GM21723 (cell line): ENCODE measurements at regions not wholly inside any gene's neighbourhood (a gene's known extent, or its start where the extent isn't known, plus 50 kb on each side); places are given as distances from the start of the nearest gene placed in this dataset.
"Not testable (repeated sequence)": the region's sequence is repeated elsewhere in the genome, so short reads cannot be mapped to it uniquely, and the experiment has no call there.

Experiments used
- ATAC-seq: cut with Tn5 transposase; IDR thresholded peaks from one replicate; pipeline ENCODE4 v1.9.1; 2021; ENCODE audit warnings: mild to moderate bottlenecking, moderate library complexity; ENCODE audit not compliant: unreplicated experiment

- ATAC-seq, result no peak
Measured at GRCh38 chr9:90169490-90169889, 473.1 kb downstream of the DIRAS2 start.

GRCh38 chr9:90173935-90174334 lies 468.7 kb downstream of the DIRAS2 start:
- not testable (repeated sequence) for ATAC-seq

GRCh38 chr9:90174346-90174745 lies 468.3 kb downstream of the DIRAS2 start:
- not testable (repeated sequence) for ATAC-seq

GRCh38 chr9:90175257-90175656 lies 467.4 kb downstream of the DIRAS2 start:
- no peak for ATAC-seq

- ATAC-seq, result no peak
Measured at GRCh38 chr9:90175865-90176264, 466.8 kb downstream of the DIRAS2 start.

GRCh38 chr9:90176901-90177300 lies 465.7 kb downstream of the DIRAS2 start:
- no peak for ATAC-seq

GRCh38 chr9:90180381-90180780 lies 462.2 kb downstream of the DIRAS2 start:
- ATAC-seq, result no peak

- peak; percentile 62 for ATAC-seq
Measured at GRCh38 chr9:90188656-90189055, 454.0 kb downstream of the DIRAS2 start.

GRCh38 chr9:90189306-90189705 lies 453.3 kb downstream of the DIRAS2 start:
- peak; percentile 98 for ATAC-seq

GRCh38 chr9:90192465-90192864 lies 450.2 kb downstream of the DIRAS2 start:
- not testable (repeated sequence) for ATAC-seq

- no peak for ATAC-seq
Measured at GRCh38 chr9:90198956-90199355, 443.7 kb downstream of the DIRAS2 start.

- ATAC-seq, result no peak
Measured at GRCh38 chr9:90201766-90202165, 440.9 kb downstream of the DIRAS2 start.

GRCh38 chr9:90204128-90204831 lies 438.3 kb downstream of the DIRAS2 start:
- ATAC-seq, result no peak

- not testable (repeated sequence) for ATAC-seq
Measured at GRCh38 chr9:90213045-90213444, 429.6 kb downstream of the DIRAS2 start.

- no peak for ATAC-seq
Measured at GRCh38 chr9:90219548-90220118, 423.0 kb downstream of the DIRAS2 start.

GRCh38 chr9:90221899-90222298 lies 420.7 kb downstream of the DIRAS2 start:
- ATAC-seq, result not testable (repeated sequence)

- ATAC-seq, result not testable (repeated sequence)
Measured at GRCh38 chr9:90226839-90227338, 415.7 kb downstream of the DIRAS2 start.

- ATAC-seq, result not testable (repeated sequence)
Measured at GRCh38 chr9:90233081-90233480, 409.5 kb downstream of the DIRAS2 start.

- ATAC-seq, result no peak
Measured at GRCh38 chr9:90240541-90240940, 402.1 kb downstream of the DIRAS2 start.

- no peak for ATAC-seq
Measured at GRCh38 chr9:90245661-90246060, 397.0 kb downstream of the DIRAS2 start.

- ATAC-seq, result no peak
Measured at GRCh38 chr9:90249094-90249493, 393.5 kb downstream of the DIRAS2 start.

- no peak for ATAC-seq
Measured at GRCh38 chr9:90251316-90251715, 391.3 kb downstream of the DIRAS2 start.
